NT2/D1 (cell line): ENCODE measurements at regions not wholly inside any gene's neighbourhood (a gene's known extent, or its start where the extent isn't known, plus 50 kb on each side); places are given as distances from the start of the nearest gene placed in this dataset.

Source experiments
- SUZ12 ChIP-seq: IDR thresholded peaks from 2 replicates; pipeline ENCODE4 v1.6.1; 2011; ENCODE audit not compliant: insufficient read length, insufficient read depth; ENCODE audit errors: extremely low read depth
- YY1 ChIP-seq: IDR thresholded peaks from 2 replicates; pipeline ENCODE4 v1.6.1; 2011; ENCODE audit not compliant: insufficient read length, insufficient read depth

DNA sequence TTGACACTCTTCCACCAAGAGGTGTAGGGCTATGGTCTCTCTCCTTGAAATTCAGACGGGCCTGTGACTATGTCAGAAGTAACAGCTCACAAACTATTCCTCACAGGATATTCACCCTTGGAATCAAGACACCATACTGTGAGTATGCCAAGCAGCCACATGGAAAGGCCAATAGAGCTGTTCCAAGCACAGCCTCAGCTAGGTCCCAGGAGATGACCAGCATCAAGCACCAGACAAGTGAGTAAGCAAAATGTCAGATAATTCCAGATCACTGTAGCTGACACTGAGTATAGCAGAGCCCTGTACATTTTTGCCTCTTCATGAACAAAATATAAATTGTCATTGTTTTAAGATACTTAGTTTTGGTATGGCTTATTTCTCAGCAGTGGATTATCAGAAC, 88.1 kb upstream of the KCND2 start:
- TF ChIP-seq YY1, result no peak
- no peak for TF ChIP-seq SUZ12
